HG03521 (cell line): ENCODE measurements at regions not wholly inside any gene's neighbourhood (a gene's known extent, or its start where the extent isn't known, plus 50 kb on each side); places are given as distances from the start of the nearest gene placed in this dataset.
A peak's percentile ranks its signal among the peaks of the same experiment; 100 is the strongest.

Experiments used
- ATAC-seq: cut with Tn5 transposase; IDR thresholded peaks from one replicate; pipeline ENCODE4 v1.9.1; 2021; ENCODE audit warnings: mild to moderate bottlenecking, moderate library complexity; ENCODE audit not compliant: unreplicated experiment

DNA sequence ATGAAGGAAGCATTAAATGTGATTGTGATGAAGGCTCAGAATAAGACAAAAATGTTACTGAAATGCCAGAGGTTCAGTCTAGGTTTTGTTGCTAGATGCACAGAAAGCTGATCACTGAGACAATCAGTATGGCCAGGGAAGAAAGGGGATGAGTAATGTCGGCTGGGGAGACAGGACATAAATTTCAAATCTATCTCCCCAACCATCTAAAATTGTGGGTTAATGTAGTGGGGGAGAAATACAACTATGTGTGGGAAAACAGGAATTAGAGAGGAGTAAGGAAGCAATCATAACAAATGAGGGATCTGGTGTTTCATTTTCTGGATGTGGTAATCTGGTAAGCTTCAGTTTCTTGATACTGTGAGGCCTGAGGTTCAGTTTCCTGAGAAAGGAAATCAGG lies 1111.0 kb downstream of the XPNPEP1 start:
- ATAC-seq, result no peak

GRCh38 chr10:108808228-108808627 lies 1115.1 kb downstream of the XPNPEP1 start:
- ATAC-seq, result no peak

DNA sequence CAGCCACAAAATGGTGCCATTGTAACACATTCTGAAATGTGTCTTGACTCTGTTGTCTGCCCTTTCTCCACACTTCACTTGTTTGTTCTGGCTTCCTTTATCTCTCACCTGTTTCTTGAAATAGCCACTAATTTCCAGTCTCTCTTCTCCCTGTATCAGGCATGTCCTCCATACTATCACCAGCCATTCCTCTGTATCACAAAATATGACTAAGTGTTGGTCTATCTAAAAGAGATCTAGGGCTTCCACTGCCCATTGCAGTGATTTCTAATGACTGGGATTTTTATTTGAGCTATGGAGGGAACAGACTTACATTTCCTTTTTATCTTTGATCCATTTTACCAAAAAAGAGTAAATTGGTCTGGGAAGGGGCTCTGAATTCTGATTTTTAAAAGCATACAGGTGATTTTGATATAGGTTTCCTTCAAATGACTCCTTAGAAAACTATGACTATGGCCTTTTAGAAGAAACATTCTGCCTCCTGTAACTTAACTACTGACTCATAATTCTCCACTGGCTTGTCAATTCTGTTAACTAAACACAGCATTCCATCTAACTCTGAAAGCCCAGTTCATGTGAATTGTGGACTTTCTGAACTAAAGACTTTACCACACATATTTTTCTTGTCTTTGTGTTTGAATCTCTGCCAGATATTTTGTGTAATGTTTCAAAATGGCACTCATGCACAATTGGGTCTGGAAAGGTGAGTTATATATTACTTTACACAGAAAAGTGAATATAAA lies 1121.4 kb downstream of the XPNPEP1 start:
- ATAC-seq, result no peak

DNA sequence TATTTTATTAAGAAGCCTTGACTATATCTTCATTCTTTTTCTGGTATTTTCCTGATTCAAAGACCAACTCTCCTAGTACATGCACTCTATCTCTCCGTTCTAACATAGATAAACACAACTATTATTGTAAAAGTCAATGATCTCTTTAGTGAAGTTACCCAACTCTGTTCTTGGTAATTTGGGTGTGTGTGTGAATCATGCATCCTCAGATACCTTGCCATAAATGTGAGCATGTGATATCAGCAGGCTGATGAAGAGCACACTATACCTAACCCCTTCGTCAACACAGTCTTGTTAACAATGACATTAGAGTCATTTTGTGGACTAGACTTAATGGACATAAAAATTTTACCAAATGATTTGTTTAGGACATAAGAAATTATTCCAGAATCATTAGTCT lies 1122.1 kb downstream of the XPNPEP1 start:
- ATAC-seq, result no peak

DNA sequence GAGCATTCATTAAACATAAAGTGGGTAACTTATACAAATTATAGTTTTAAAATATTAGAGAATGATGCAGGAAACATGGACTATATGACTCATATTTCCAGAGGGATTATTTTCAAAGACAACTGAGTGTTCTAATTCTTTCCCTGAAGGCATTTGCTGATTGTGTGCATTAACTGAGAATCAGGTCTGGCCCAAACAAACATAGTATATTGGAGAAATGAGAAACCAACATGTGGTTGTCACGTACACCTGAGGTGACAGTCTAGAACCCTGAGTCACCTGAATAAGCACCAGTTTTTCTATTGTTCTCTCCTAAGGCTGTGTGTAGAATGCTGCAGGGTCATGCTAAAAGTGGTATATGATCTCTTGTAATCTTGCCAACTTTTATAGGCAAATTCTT lies 1125.7 kb downstream of the XPNPEP1 start:
- no peak for ATAC-seq

DNA sequence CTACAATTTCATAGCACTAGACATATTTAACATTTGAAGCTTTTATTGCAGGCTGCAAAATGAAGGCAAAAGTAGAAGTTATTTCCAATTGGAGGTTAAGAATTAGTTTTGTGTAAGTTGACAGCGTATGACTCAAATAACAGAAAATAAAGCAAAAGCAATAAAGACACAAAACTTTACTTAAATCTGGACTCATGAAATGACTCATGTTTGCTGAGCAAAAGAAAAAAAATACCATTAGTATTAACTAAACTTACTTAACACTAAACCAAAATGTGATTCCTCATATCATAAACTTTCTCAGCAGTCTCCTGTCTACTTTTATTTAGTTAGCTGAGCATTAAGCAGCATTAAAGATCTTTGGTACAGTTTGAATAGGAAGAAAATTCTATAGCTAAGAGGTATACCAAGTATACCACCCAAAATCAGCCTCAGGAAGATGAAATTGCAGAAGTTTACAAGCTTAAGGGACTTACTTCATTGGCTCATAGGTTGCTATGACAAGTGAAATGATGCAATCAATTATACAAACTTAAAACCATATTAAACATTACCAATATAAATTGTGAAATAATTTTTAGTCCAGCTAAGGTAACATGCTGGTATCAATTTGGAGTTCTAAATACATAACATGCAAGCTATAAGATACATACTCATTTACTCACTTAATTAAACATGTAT lies 1131.4 kb downstream of the XPNPEP1 start:
- ATAC-seq, result no peak

DNA sequence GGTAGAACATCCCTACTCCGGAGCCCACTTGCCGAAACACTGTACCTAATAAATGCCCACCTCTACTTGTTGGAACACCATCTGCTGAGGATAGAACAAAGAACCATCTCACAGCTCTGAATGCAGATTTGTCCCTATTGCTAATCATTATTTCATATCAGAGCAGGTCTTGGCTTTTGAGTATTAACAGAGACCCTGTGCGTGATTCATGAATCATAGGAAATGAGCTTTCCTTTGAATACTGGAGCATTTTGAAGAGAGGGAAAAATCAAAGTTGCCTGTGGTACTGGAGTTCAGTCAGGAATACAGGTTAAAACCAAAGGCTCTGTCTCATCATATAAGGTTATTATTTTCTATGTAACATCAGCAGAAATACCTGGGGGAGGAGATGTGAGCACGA lies 1132.3 kb downstream of the XPNPEP1 start:
- ATAC-seq, result no peak

DNA sequence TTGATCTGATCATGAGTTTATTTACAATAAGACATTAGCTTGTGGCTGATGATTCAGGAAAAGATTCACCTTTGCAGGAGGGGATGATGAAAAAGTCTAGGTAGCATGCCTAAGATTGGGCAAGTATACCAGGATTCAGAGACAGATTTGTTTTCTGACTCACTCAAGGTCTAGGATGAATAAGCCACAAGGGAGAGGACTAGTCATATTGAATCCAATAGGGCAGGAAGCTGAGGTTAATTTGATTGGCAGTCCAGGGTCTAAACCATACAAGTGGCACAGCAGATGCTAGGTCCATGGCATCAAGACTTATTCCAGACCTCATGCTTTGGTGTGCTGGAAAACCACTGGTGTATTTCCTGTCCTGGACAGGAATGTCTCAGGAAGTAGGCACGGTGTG lies 1133.4 kb downstream of the XPNPEP1 start:
- no peak for ATAC-seq

- ATAC-seq, result no peak
Observed at GRCh38 chr10:108789336-108789735, 1134.0 kb downstream of the XPNPEP1 start.

DNA sequence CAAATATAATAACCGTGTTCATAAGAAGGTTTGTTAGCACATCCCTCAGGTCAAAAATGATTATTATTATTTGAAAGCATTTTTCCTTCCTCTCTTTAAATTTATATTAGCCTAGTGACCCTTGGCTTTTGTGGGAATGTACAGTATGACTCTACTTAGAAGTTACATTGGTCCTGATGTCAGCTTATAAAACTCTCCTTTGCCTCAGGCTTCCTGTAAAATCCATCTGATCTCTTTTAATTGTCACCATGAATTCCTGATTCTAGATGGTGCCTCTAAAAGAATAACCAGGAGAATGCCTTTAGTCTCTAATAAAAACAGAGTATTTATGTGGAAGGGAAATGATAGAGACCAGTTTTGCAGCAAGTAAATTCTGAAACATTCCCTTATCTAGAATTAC lies 1134.4 kb downstream of the XPNPEP1 start:
- ATAC-seq, result no peak

DNA sequence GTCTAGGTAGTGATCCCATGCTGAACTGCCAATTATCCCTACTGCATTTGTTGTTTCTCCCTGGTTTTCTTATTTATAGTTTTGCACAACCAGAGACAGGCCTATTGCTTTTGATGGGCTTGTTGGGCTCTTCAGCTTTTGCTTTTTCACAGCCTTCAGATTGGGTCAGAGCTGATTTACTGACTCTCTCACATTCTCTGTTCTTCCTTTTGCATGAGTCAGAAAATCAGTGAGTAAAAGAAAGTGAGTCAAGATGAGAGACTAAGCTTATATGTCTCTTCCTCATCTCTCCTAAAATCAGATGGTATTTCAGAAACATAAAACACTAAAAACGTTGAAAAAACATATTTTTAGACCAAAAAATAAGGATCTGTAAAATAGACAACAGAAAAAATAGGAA lies 1135.4 kb downstream of the XPNPEP1 start:
- no peak for ATAC-seq

DNA sequence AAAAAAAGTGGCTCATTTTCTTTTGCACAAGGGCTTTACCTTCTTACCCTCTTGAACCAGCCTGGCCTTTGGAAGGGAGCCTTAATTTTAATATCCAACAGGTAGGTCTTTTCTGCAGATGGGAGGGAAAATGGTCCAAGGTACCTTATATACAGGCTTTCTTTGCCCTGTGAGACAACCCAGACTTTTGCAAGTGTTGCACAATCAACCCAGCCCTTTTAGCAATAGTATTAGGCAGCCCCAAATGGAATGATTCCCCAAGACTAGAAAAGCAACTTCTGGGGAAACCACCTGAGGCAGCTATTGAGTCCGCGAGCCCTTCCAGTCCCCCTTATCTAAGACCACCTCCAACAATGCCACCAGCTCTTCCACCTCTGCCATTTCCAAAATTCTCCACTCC lies 1138.3 kb downstream of the XPNPEP1 start:
- ATAC-seq, result no peak

- ATAC-seq, result no peak
Observed at GRCh38 chr10:108784534-108784933, 1138.8 kb downstream of the XPNPEP1 start.

- ATAC-seq, result peak; percentile 53
Observed at GRCh38 chr10:108783897-108784296, 1139.4 kb downstream of the XPNPEP1 start.

GRCh38 chr10:108782411-108782810 lies 1140.9 kb downstream of the XPNPEP1 start:
- no peak for ATAC-seq

GRCh38 chr10:108779501-108779900 lies 1143.8 kb downstream of the XPNPEP1 start:
- ATAC-seq, result no peak

DNA sequence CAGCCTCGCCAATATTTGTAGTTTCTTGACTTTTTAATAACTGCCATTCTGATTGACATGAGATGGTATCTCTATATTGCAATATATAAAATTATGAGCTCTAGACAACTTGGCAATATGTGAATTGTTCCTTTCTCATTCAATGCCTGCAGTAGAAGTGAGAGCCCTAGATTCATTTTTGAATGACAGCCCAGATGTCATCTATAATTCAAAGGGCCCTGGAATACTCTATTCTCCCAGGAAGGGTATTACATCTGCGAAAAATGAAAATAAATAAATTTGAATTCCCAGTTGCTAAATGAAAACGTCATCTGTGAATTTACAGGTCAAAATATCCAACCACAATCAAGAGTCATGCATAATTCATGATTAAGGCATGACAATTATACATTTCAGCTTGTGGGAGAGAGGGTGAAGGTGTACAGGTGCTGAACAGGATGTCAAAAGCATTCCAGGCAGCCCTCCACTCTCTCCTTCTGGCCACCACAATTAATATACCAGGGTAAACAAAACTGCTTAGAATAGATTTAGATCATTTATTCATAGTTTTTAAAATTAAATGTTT lies 1147.3 kb downstream of the XPNPEP1 start:
- ATAC-seq, result no peak

DNA sequence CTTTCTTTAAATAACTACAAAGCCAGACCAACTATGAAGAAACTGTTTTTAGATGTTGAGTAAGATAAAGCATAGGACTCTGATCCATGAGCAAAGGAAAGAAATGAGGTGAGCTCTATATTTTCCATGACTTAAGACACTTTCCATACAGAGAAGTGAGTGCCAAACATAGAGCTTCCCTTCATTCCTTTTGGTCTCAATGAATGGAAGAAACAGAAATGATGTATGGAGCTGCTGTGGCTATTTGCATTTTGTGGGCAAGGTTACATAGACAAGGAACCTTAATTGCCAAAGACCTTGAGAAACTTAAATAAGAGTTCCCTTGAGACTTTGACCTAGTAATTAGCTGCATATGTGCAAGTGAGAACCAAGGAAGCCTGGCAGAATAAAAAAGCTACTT lies 1152.2 kb downstream of the XPNPEP1 start:
- no peak for ATAC-seq

- no peak for ATAC-seq
Observed at GRCh38 chr10:108765794-108766193, 1157.5 kb downstream of the XPNPEP1 start.

GRCh38 chr10:108757946-108758345 lies 1165.4 kb downstream of the XPNPEP1 start:
- no peak for ATAC-seq

DNA sequence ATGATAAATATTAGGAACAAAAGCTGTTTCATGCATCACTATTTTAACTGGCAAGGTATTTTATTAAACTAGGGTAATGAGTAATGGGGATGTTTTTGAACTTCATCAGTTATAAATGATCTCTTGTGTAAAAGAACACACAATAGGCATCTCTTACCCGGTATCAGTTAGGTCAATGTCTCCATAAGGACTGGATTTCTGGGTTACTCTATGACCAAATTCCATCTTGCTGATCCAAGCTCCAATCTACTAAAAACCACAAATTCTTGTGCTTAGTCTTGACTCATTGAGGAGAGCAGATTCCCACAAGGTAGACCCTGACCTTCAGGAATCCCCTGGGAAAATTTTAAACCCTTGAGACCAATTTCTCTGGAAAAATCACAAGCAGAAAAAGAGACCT lies 1167.7 kb downstream of the XPNPEP1 start:
- no peak for ATAC-seq

DNA sequence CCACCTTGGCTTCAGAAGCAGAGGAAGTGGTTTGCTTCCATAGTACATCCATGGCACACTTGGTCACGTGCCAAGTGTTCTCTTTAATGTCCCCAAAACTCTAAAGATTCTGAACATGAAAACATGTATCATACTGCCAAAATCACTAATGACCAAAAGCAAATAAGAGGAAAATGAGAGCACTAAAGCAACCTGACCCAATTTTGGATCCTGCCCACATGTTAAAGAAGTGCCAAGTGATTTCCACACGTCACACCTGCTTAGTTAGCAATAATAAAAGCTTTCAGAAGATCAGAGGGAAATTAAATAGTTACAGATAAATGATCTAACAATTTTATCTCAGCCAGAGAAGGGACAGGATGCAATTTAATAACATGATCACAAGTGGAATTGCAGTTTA lies 1170.0 kb downstream of the XPNPEP1 start:
- no peak for ATAC-seq
